Left ventricle myocardium superior (tissue), 1 donor: ENCODE measurements at regions not wholly inside any gene's neighbourhood (a gene's known extent, or its start where the extent isn't known, plus 50 kb on each side); places are given as distances from the start of the nearest gene placed in this dataset.
"Not testable (repeated sequence)": the region's sequence is repeated elsewhere in the genome, so short reads cannot be mapped to it uniquely, and the experiment has no call there.

Experiments used
- ATAC-seq: fragments of 200-7000 bp; cut with Tn5 transposase; one replicate; pipeline ENCODE4 v1.9.1; 2020; ENCODE audit warnings: mild to moderate bottlenecking, moderate library complexity
- DNase-seq: peaks from one replicate; pipeline ENCODE4 v3.0.0-alpha.2; 2020
- intact Hi-C: fragments of 100-400 bp; cut with micrococcal nuclease; formaldehyde crosslinking; loops from one replicate; pipeline ENCODE4 v1.11.0; 2022
- donor health status: DM: no; HTN: yes; CAD: no; lungs with severe emphysema.

DNA sequence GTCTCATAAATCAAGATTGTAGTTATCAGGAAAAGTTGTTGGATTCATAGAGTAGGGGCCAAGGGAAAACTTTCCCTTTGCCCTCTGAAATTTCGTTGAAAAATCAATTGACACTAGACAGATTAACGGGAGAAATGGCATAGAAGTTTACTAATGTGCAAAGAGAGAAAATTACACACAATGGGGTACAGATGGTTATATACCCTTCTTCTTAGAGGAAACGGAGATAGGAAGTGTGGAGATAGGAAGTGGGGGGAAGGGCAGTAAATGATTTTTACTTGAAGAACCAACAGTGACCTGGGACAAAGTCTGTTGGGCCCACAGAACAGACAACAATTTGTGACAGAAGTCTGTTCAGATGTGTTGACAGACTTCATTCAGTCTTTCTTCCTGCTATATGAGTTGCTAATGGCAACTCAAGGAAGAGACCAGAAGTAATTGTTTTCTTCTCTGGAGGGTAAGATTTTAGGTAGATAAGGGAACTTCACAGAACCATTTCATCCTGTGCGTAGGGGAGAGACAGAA is 177.9 kb downstream of the C9orf152 start:
- no peak for DNase-seq
- intact Hi-C loops, result no loop called here
- ATAC-seq, result no peak

- intact Hi-C loops, result no loop called here
- no peak for DNase-seq
- no peak for ATAC-seq
Observed at GRCh38 chr9:110030632-110031031, 177.3 kb downstream of the C9orf152 start.

- no peak for ATAC-seq
- intact Hi-C loops, result no loop called here
- no peak for DNase-seq
Observed at GRCh38 chr9:110031511-110032173, 176.3 kb downstream of the C9orf152 start.

GRCh38 chr9:110032532-110032931 is 175.4 kb downstream of the C9orf152 start:
- intact Hi-C loops, DNase-seq, ATAC-seq: not testable (repeated sequence)

DNA sequence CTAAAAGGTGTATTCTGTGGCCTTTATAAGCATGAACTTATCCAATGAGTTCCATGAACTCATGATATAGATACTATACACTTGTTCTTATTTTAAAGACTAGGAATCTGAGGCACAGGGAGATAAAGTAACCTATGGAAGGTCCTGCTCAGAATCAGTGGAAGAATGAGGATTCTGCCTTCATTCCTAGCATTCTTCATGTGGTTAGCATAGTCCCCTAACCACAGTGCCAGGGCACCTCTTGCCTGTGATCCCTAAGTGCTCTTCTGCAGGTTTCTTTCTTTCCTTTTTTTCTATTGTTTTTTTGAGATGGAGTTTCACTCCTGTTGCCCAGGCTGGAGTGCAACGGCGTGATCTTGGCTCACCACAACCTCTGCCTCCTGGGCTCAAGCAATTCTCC is 174.1 kb downstream of the C9orf152 start:
- DNase-seq (no peak), ATAC-seq (no peak)
- intact Hi-C loops, result no loop called here

DNA sequence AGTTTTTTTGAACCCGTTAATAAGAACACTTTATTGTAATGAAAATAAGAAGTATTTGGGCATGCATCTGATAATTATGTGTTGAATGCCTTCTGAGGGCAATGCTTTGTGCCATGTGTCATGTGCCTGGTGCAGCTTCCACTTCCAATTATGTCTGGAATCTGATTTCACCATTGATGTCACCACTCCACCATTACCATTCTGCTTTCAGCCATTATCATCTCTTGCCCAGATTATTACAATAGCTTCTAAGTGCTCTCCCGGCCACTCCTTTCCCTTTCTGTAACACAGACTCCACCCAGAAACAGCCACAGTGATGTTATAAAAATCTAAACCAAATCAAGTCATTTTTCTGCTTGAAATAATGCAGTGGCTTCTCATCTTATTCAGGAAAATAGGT is 171.7 kb downstream of the C9orf152 start:
- intact Hi-C loops, result no loop called here
- DNase-seq (no peak), ATAC-seq (peak; percentile 89)

DNA sequence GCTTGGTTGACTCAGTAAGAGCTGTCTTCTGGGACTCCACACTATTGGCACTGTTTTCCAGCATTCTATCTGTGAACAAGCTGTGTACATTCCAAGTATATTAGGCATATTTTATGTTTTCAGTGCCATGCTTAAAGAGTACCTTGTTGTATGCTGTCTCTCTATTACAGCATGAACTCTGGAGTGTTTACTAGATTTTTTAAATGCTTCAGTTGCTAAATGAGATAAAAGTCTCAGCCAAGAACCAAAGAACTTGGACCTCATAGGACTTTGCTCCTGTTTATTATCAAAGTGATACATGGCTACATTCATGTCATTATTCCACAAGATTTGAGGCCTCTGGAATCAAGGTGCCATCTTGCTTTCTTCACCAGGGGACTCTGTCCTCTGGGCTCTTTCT is 167.2 kb downstream of the C9orf152 start:
- intact Hi-C loops, result no loop called here
- DNase-seq, result no peak
- ATAC-seq, result peak; percentile 51

GRCh38 chr9:110041452-110041851 is 166.5 kb downstream of the C9orf152 start:
- DNase-seq (no peak), ATAC-seq (peak; percentile 55)
- intact Hi-C loops, result no loop called here

GRCh38 chr9:110047232-110047954 is 160.6 kb downstream of the C9orf152 start:
- intact Hi-C loops, result no loop called here
- no peak for ATAC-seq
- DNase-seq, result no peak

DNA sequence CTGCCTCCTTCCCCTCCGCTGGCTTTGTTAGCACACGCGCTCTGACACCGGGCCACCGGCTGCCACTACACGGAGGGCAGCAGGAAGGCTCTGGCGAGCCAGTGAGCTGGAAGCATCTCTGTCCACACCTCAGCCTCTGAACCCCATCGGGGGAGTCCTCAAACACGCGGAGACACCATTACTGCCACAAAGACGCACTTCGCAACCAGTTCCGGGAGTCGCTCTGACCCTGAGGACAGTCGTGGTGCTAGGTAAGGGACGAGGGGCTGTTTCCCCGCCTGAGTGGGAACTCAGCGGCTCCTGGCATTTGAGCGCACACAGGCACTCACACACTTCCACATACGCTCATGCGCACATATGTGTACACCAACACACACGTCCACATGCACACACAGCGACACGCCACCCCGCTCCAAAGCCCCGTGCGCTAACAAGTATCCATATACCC is 160.0 kb downstream of the C9orf152 start:
- DNase-seq, result peak; percentile 39
- peak; percentile 33 for ATAC-seq
- intact Hi-C loops, result no loop called here

DNA sequence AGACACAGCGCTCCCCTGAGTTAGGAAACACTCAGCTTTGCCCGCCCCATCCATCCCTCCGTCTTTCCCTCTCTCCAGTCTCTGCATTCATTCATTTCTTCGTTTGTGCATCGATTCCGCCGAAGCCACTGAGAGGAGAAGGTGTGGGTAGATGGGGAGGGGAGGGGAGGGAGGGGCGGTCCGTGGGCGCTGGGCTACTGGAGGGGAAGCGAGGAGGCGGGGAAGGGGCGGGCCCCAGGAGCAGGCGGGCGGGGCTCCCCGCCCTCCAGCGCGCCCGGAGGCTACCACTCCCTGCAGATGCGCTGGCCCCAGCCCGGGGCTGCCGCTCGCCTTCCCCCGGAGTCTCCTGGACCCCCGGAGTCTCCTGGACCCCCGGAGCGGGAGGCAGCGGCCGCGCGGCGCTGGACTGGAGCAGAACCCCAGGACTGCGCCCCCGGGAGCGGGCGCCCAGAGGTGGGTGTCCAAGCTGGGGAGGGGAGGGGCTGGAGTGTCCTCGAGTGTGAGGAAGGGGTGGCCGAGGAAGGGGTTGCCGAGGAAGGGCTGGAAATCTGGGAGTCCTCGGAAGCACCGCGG is 159.5 kb downstream of the C9orf152 start:
- ATAC-seq, result peak; percentile 97

GRCh38 chr9:110048976-110049698 is 158.8 kb downstream of the C9orf152 start:
- ATAC-seq, result peak; percentile 39
- DNase-seq, result peak; percentile 34
- intact Hi-C loops, result no loop called here

More for the DNA sequence above, 159.5 kb downstream of the C9orf152 start:
- peak; percentile 89 for DNase-seq
- intact Hi-C loops, result no loop called here

DNA sequence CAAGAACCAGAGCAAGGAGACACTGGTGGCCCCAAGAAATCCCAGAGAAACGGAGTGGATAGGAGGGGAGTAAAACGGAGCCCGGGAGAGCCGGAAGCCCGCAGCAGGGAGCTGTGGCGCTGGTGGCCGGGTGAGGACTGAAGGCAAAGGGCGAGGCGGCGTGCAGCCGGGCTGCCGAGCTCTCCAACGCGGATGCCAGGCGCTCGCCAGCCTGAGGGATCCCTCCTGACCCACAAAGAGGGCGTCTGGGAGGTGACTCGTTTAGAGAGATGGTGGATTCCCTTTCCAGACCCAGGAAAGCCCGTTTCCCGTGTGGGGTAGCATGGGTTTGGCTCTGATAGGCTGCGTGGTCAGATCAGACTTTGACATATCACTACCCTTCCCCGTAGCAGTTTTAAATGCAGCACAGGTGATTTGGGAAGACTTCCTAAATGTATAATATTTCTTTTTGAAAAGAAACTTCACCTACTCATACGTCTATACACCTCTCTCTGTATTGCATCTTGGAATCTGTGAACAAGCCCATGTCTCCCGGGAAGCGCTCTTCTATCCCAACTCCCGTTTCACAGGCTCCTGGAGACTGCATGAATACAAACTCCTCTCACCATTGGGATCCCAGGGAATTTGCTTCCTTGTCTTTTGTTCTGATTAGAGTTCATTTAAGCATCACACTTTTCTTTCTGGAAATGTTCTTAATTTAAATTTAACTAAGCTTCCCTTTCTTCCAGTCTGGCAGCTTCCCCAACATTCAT is 158.1 kb downstream of the C9orf152 start:
- peak; percentile 67 for DNase-seq
- intact Hi-C loops, result loop anchor here (10.0 kb wide), 1 partner anchor 145 kb away; no protein-coding TSS in a partner anchor
- ATAC-seq, result peak; percentile 57

- DNase-seq (no peak), ATAC-seq (peak; percentile 13)
- intact Hi-C loops, result loop anchor here (10.0 kb wide), 1 partner anchor 146 kb away; no protein-coding TSS in a partner anchor
Observed at GRCh38 chr9:110050925-110051355, 157.0 kb downstream of the C9orf152 start.

- no peak for DNase-seq
- ATAC-seq, result no peak
- intact Hi-C loops, result loop anchor here (10.0 kb wide), 1 partner anchor 151 kb away; no protein-coding TSS in a partner anchor
Observed at GRCh38 chr9:110056062-110056461, 151.9 kb downstream of the C9orf152 start.

DNA sequence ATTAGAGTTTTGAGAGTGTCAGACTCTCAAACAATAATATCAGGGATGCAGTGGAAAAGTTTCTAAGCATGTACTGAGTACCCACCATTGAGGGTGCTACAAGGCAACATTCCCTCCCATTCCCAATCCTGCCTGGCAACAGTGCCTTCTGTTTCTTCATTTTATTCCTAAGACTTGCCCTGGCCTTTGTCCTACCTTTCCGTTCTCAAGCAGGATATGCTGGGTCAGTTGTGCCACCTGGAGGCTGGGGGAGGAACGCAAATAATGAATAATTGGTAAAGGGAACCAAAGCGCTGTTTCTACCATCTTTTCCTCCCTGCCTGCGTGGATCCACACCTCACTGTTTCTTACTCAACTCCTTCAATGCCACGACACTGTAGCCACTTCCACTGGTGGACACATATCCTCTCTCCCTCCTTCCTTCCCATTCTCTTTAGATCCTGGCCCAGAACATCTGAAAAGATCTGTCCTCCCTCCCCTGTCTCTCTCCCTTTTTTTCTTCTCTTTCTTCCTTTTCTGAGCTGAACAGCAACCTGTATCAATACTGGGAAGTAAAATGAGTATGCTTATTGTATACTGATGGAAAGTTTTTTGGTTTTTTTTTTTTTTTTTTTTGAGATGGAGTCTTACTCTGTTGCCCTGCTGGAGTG is 149.5 kb downstream of the C9orf152 start:
- DNase-seq, result peak; percentile 39
- peak; percentile 64 for ATAC-seq
- intact Hi-C loops, result loop anchor here (10.0 kb wide), 1 partner anchor 154 kb away; no protein-coding TSS in a partner anchor

DNA sequence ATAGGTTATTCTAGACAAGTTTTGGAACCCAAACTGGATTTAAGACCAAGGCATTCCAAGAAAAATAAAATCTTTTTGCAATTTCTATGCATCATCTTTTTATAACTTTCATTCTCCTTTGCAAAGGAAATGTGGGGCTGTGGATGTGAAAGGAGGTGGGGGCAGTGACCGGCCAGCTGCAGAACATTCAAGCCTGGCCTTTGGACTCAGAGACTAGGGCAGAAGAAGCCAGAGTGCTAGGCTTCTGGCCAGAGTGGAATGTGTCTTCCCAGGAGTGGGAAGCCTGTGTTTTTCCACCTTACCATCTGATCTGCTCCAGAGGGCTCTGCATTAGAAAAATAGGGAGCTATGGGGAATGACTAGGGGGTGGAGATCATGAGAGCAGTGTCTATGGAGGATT is 148.5 kb downstream of the C9orf152 start:
- DNase-seq (no peak), ATAC-seq (peak; percentile 60)
- intact Hi-C loops, result loop anchor here (10.0 kb wide), 1 partner anchor 155 kb away; no protein-coding TSS in a partner anchor

DNA sequence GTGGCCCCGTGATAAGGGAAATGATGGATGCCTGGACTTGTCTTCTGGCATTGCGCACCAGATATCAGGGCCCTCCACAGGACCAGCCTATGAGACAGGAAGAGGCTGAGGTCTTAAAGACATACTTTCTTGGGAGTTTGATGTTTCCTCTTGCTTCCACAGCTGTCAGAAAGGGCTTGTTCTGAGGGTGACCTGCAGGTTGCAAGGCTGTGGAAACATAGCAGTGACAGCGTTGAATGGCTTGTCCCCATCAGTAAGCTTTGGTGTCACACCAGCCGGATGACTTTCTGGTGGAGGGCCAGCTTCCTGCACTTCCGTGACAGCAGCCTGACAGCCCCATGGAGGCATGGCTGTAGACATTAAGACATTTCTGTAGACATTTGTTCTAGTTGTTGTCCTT is 143.2 kb downstream of the C9orf152 start:
- peak; percentile 52 for ATAC-seq
- peak; percentile 45 for DNase-seq
- intact Hi-C loops, result no loop called here
